ENCODE measurements at regions not wholly inside any gene's neighbourhood (a gene's known extent, or its start where the extent isn't known, plus 50 kb on each side); places are given as distances from the start of the nearest gene placed in this dataset.

GRCh38 chr2:51111532-51111931, 79.6 kb upstream of the NRXN1 start:
- TF ChIP-seq GATA3 (IDR thresholded peaks at IDR 0.05; ENCODE audit: borderline replicate concordance) (no peak), TP53 (CRISPR knock-in tag; IDR thresholded peaks at IDR 0.05) (no peak), RCOR1 (IDR thresholded peaks at IDR 0.05; ENCODE audit: low read depth, low read length) (no peak), NFE2L2 (conservative IDR thresholded peaks at IDR 0.05; ENCODE audit: low read length) (no peak), PHF8 (IDR thresholded peaks at IDR 0.05; ENCODE audit: borderline replicate concordance, low read depth) (no peak), KDM1A (IDR thresholded peaks at IDR 0.05; ENCODE audit: low read depth) (no peak), CTCF (IDR thresholded peaks at IDR 0.05) (no peak), ESRRA (IDR thresholded peaks at IDR 0.05; ENCODE audit: borderline replicate concordance, low read length) (no peak), POLR2A (IDR thresholded peaks at IDR 0.05; ENCODE audit: low read length) (no peak), BHLHE40 (IDR thresholded peaks at IDR 0.05; ENCODE audit: low read depth, low read length) (no peak), RFX5 (IDR thresholded peaks at IDR 0.05) (no peak), CEBPB (IDR thresholded peaks at IDR 0.05) (no peak)

Measured in A549 (cell line).